NT2/D1 (cell line): ENCODE measurements at regions not wholly inside any gene's neighbourhood (a gene's known extent, or its start where the extent isn't known, plus 50 kb on each side); places are given as distances from the start of the nearest gene placed in this dataset.

Experiments
- SUZ12 ChIP-seq: IDR thresholded peaks from 2 replicates; pipeline ENCODE4 v1.6.1; 2011; ENCODE audit not compliant: insufficient read length, insufficient read depth; ENCODE audit errors: extremely low read depth
- YY1 ChIP-seq: IDR thresholded peaks from 2 replicates; pipeline ENCODE4 v1.6.1; 2011; ENCODE audit not compliant: insufficient read length, insufficient read depth
- ZNF274 ChIP-seq: IDR thresholded peaks from 2 replicates; pipeline ENCODE4 v1.6.1; 2011; ENCODE audit warnings: mild to moderate bottlenecking, low read depth, low read length

DNA sequence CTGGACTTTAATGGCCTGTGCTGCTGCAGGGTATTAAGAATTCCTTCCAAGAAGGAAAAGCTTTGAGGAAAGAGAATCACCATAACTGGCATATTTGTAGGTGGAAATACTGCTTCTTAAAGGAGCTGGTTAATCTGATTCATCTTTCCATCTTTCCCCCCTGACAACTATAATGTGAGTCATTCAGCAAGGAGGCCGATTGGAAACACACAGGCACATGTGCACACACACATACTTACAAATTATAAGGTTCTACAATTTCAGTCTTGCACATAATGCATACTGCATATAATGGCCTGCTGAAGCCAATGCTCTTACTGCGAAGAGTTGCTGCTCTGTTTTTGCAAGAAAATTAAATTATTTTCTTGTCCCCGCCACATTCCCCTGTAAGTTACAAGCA lies 78.8 kb upstream of the TPP2 start:
- TF ChIP-seq ZNF274 (no peak), SUZ12 (no peak), YY1 (no peak)
